ENCODE measurements at regions not wholly inside any gene's neighbourhood (a gene's known extent, or its start where the extent isn't known, plus 50 kb on each side); places are given as distances from the start of the nearest gene placed in this dataset.

DNA sequence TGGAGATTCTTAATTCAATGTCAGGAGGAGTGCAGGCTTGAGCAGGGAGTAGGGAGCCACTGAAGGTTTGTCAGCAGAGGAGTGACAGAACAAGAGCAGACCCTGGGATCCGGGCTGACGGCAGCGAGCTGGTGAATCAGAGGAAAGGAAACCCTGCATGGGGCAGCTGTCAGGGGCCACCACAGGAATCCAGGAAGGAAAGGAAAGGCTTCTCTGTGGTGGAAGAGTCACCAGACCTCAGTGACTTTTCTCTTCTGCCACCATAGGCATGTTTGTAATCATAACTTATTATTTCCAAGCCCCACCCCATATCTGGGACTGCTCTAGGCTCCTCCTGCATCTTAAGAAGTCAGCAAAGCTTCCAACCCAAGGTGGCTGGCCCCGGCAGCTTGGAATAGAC, 150.9 kb downstream of the BCOR start:
- TF ChIP-seq, protein P1, sequence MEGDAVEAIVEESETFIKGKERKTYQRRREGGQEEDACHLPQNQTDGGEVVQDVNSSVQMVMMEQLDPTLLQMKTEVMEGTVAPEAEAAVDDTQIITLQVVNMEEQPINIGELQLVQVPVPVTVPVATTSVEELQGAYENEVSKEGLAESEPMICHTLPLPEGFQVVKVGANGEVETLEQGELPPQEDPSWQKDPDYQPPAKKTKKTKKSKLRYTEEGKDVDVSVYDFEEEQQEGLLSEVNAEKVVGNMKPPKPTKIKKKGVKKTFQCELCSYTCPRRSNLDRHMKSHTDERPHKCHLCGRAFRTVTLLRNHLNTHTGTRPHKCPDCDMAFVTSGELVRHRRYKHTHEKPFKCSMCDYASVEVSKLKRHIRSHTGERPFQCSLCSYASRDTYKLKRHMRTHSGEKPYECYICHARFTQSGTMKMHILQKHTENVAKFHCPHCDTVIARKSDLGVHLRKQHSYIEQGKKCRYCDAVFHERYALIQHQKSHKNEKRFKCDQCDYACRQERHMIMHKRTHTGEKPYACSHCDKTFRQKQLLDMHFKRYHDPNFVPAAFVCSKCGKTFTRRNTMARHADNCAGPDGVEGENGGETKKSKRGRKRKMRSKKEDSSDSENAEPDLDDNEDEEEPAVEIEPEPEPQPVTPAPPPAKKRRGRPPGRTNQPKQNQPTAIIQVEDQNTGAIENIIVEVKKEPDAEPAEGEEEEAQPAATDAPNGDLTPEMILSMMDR (IDR thresholded peaks at IDR 0.05; ENCODE audit: low read depth, low read length), result no peak
- in situ Hi-C loops (cut with HindIII; ENCODE audit: low sequenced_read_pairs), result no loop called here
- peak; percentile 79 for DNase-seq (ENCODE audit: low read depth, low spot score)
- no peak overlapping the region for H3K4me3 ChIP-seq (ENCODE audit: low read depth, low read length)

DNA sequence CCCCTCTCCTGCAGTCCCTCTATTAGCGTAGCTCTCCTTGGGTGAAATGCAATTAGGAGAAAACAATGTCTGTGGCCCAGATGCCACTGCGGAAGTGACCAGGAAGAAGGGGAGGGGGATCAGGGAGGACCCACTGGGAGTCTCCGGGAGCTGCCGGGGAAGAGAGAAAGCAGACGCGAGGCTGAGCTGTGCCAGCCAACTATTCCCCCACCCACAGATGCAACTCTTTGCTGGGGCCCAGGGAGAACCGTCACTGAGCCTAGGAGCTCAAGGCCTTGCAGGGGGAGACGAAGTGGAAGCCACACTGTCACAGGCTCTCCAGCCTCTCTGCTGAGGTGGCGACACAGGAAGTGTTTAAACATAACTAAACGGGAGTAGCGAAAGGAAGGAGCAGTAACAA, 149.2 kb downstream of the BCOR start:
- TF ChIP-seq, protein P1 (IDR thresholded peaks at IDR 0.05; ENCODE audit: low read depth, low read length), result no peak
- DNase-seq (ENCODE audit: low read depth, low spot score), result no peak
- H3K4me3 ChIP-seq (ENCODE audit: low read depth, low read length), result no peak overlapping the region
- in situ Hi-C loops (cut with HindIII; ENCODE audit: low sequenced_read_pairs), result no loop called here

- in situ Hi-C loops (cut with HindIII; ENCODE audit: low sequenced_read_pairs), result no loop called here
- TF ChIP-seq, protein P1 (IDR thresholded peaks at IDR 0.05; ENCODE audit: low read depth, low read length), result no peak
- DNase-seq (ENCODE audit: low read depth, low spot score), result no peak
- H3K4me3 ChIP-seq (ENCODE audit: low read depth, low read length), result no peak overlapping the region
Measured at GRCh38 chrX:39950018-39950688, 147.6 kb downstream of the BCOR start.

- H3K4me3 ChIP-seq (ENCODE audit: low read depth, low read length), result no peak overlapping the region
- TF ChIP-seq, protein P1 (IDR thresholded peaks at IDR 0.05; ENCODE audit: low read depth, low read length), result no peak
- in situ Hi-C loops (cut with HindIII; ENCODE audit: low sequenced_read_pairs), result no loop called here
- DNase-seq (ENCODE audit: low read depth, low spot score), result no peak
Measured at GRCh38 chrX:39952989-39953388, 144.8 kb downstream of the BCOR start.

DNA sequence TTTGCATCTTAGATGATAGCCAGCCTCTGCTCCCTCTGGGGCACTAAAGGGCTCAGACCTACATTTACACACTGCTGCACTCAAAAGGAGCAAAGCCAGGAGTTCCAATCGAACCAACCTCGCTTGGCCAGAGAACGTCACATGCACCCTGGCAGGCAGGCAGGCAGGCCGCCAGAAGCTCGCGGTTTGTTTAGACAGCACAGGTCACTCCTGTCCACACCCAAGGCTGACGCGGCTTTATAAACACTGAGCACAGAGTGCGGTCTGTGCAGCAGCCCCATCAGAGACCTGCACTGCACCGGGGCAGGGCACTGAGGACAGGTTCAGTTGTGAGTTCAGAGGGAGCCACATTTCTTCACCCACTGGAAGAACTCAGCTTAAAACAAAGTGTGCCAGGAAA, 143.9 kb downstream of the BCOR start:
- in situ Hi-C loops (cut with HindIII; ENCODE audit: low sequenced_read_pairs), result no loop called here
- no peak overlapping the region for H3K4me3 ChIP-seq (ENCODE audit: low read depth, low read length)
- peak; percentile 84 for DNase-seq (ENCODE audit: low read depth, low spot score)
- TF ChIP-seq, protein P1 (IDR thresholded peaks at IDR 0.05; ENCODE audit: low read depth, low read length), result no peak

GRCh38 chrX:39954851-39955250, 142.9 kb downstream of the BCOR start:
- in situ Hi-C loops (cut with HindIII; ENCODE audit: low sequenced_read_pairs), result no loop called here
- H3K4me3 ChIP-seq (ENCODE audit: low read depth, low read length), result no peak overlapping the region
- TF ChIP-seq, protein P1 (IDR thresholded peaks at IDR 0.05; ENCODE audit: low read depth, low read length), result no peak
- no peak for DNase-seq (ENCODE audit: low read depth, low spot score)
